Common myeloid progenitor, CD34-positive (primary cell): ENCODE measurements at regions not wholly inside any gene's neighbourhood (a gene's known extent, or its start where the extent isn't known, plus 50 kb on each side); places are given as distances from the start of the nearest gene placed in this dataset.

Source experiments
- CTCF ChIA-PET: fragments of 350-600 bp; sonication (Branson Sonifier 250); formaldehyde crosslinking; loops from one replicate; lab custom pipeline; 2021; ENCODE audit warnings: antibody characterized with exemption; lab: Charles Lee
- POLR2A ChIA-PET: fragments of 350-600 bp; sonication (Branson Sonifier 250); formaldehyde crosslinking; loops from one replicate; lab custom pipeline; 2021; ENCODE audit warnings: antibody characterized with exemption; lab: Charles Lee
- DNase-seq, 3 donors: peaks; one replicate each; pipeline versions ENCODE4 v3.0.0 to v3.0.0-alpha.2; 2013
- H3K27ac ChIP-seq, 2 experiments: 1 replicate in 1 of 2; 2 replicates in 1 of 2; pipeline ENCODE4 v1.7.0; 2013; ENCODE audit warnings: inconsistent platforms in 2 of 2, low read length in 2 of 2, mild to moderate bottlenecking in 2 of 2, low read depth in 1 of 2, moderate library complexity in 1 of 2; ENCODE audit not compliant: severe bottlenecking in 2 of 2, insufficient read depth in 1 of 2, poor library complexity in 1 of 2
- H3K27me3 ChIP-seq, 5 experiments: replicated peaks in 2 of 5; 1 replicate in 3 of 5; 2 replicates in 2 of 5; pipeline versions ENCODE4 v1.6.1 to v1.7.0; 2013; ENCODE audit warnings: low read length in 4 of 5, mild to moderate bottlenecking in 2 of 5, moderate library complexity in 2 of 5, inconsistent platforms in 1 of 5; ENCODE audit not compliant: insufficient read depth in 5 of 5, control insufficient read depth in 4 of 5
- H3K36me3 ChIP-seq, 4 experiments: 1 replicate in 2 of 4; 2 replicates in 2 of 4; pipeline versions ENCODE4 v1.6.1 to v1.7.0; 2013; ENCODE audit warnings: low read length in 3 of 4, control low read depth in 1 of 4, mild to moderate bottlenecking in 1 of 4; ENCODE audit not compliant: control insufficient read depth in 4 of 4, insufficient read depth in 4 of 4
- H3K4me1 ChIP-seq, 4 experiments: 1 replicate in 3 of 4; 2 replicates in 1 of 4; pipeline versions ENCODE4 v1.6.1 to v1.7.1; 2013; ENCODE audit warnings: low read length in 3 of 4, mild to moderate bottlenecking in 3 of 4, control low read depth in 1 of 4, inconsistent platforms in 1 of 4, moderate library complexity in 1 of 4; ENCODE audit not compliant: control insufficient read depth in 4 of 4, insufficient read depth in 4 of 4; ENCODE audit errors: control extremely low read depth in 1 of 4
- H3K4me3 ChIP-seq, 7 experiments: 1 replicate in 4 of 7; 2 replicates in 3 of 7; pipeline versions ENCODE4 v1.5.1 to v1.7.0; 2013; ENCODE audit warnings: mild to moderate bottlenecking in 7 of 7, low read length in 6 of 7, moderate library complexity in 6 of 7, inconsistent platforms in 2 of 7, low read depth in 2 of 7, control low read depth in 1 of 7; ENCODE audit not compliant: insufficient read depth in 4 of 7, control insufficient read depth in 1 of 7; ENCODE audit errors: extremely low read depth in 1 of 7
- H3K9me3 ChIP-seq, 5 experiments: 1 replicate in 4 of 5; 2 replicates in 1 of 5; pipeline versions ENCODE4 v1.6.1 to v1.7.1; 2013; ENCODE audit warnings: low read length in 4 of 5, mild to moderate bottlenecking in 2 of 5, inconsistent platforms in 1 of 5, low read depth in 1 of 5, moderate library complexity in 1 of 5; ENCODE audit not compliant: control insufficient read depth in 4 of 5, insufficient read depth in 2 of 5; ENCODE audit errors: control extremely low read depth in 1 of 5
- WGBS: methylation state at CpG from one replicate; pipeline ENCODE4 v1.1.5; 2013; ENCODE audit not compliant: insufficient coverage; 5-methylcytosine and 5-hydroxymethylcytosine counted together

GRCh38 chr13:73413656-73414055 is 354.9 kb downstream of the KLF5 start:
- 100% methylated on average over 2 of the region's 6 CpGs for WGBS
- Histone ChIP-seq H3K9me3 (peaks cover 0 to 3% (median 0%) of the 10 kb centered on the region in 5 experiments), H3K27me3 (no peaks in the 10 kb centered on the region), H3K27ac (no peak overlapping the region), H3K4me1 (no peaks in the 10 kb centered on the region), H3K4me3 (no peak overlapping the region), H3K36me3 (no peaks in the 10 kb centered on the region)
- ChIA-PET POLR2A (no interaction called here), CTCF (interaction anchor here (0.8 kb wide), 1 partner anchor 574 kb away, joined by 3 read pairs; no protein-coding TSS in a partner anchor)
- DNase-seq = no peak

DNA sequence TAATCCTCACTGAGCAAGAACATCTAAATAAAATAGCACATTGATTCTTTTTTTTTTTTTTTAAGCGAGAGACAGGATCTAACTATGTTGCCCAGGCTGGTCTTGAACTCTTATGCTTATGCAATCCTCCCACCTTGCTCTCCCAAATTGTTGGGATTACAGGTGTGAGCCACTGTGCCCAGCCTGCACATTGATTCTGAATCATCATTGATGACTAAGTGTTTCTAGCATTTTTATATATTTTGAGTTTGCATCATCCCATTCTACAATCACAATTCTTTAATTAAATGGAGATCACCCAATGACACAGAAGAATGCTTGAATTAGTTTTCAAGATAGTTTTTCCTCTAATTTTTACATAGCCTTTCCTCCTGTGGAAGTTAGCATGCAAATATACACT is 354.1 kb downstream of the KLF5 start:
- Histone ChIP-seq H3K4me3 (no peak overlapping the region), H3K4me1 (no peaks in the 10 kb centered on the region), H3K36me3 (no peaks in the 10 kb centered on the region), H3K27me3 (no peaks in the 10 kb centered on the region), H3K9me3 (peaks cover 0 to 3% (median 0%) of the 10 kb centered on the region in 5 experiments), H3K27ac (no peak overlapping the region)
- ChIA-PET POLR2A (no interaction called here), CTCF (no interaction called here)
- DNase-seq = no peak
- WGBS = no CpG with 5 or more reads among the region's 1 CpG

- WGBS = 86% methylated on average over 1 of the region's 7 CpGs
- Histone ChIP-seq H3K4me1 (no peaks in the 10 kb centered on the region), H3K27me3 (no peaks in the 10 kb centered on the region), H3K4me3 (no peak overlapping the region), H3K36me3 (no peaks in the 10 kb centered on the region), H3K9me3 (peaks cover 0 to 3% (median 0%) of the 10 kb centered on the region in 5 experiments), H3K27ac (no peak overlapping the region)
- DNase-seq = no peak
- ChIA-PET CTCF (interaction anchor here (1.3 kb wide), 1 partner anchor 16 kb away, joined by 3 read pairs; no protein-coding TSS in a partner anchor), POLR2A (interaction anchor here (0.6 kb wide), 1 partner anchor 426 kb away, joined by 3 read pairs; no protein-coding TSS in a partner anchor)
Observed at GRCh38 chr13:73411067-73411809, 352.4 kb downstream of the KLF5 start.

- no peak overlapping the region for H3K4me3 ChIP-seq
- H3K36me3 ChIP-seq = no peaks in the 10 kb centered on the region
- CTCF ChIA-PET = no interaction called here
- no peaks in the 10 kb centered on the region for H3K27me3 ChIP-seq
- DNase-seq = no peak
- no CpG with 5 or more reads among the region's 1 CpG for WGBS
- POLR2A ChIA-PET = no interaction called here
- peaks cover 0 to 3% (median 0%) of the 10 kb centered on the region in 5 experiments for H3K9me3 ChIP-seq
- peaks cover 0 to 8% (median under 1%) of the 10 kb centered on the region in 4 experiments for H3K4me1 ChIP-seq
- no peak overlapping the region for H3K27ac ChIP-seq
Observed at GRCh38 chr13:73406454-73406853, 347.6 kb downstream of the KLF5 start.

GRCh38 chr13:73404581-73404980 is 345.8 kb downstream of the KLF5 start:
- no peaks in the 10 kb centered on the region for H3K36me3 ChIP-seq
- H3K4me3 ChIP-seq = no peak overlapping the region
- H3K27ac ChIP-seq = no peak overlapping the region
- H3K27me3 ChIP-seq = no peaks in the 10 kb centered on the region
- peaks cover 0 to 8% (median under 1%) of the 10 kb centered on the region in 4 experiments for H3K4me1 ChIP-seq
- H3K9me3 ChIP-seq = peaks cover 0 to under 1% (median 0%) of the 10 kb centered on the region in 5 experiments
- CTCF ChIA-PET = interaction anchor here (0.9 kb wide), 1 partner anchor 13 kb away, joined by 4 read pairs; no protein-coding TSS in a partner anchor
- DNase-seq = no peak
- POLR2A ChIA-PET = no interaction called here
- 100% methylated on average over 1 of the region's 2 CpGs for WGBS

DNA sequence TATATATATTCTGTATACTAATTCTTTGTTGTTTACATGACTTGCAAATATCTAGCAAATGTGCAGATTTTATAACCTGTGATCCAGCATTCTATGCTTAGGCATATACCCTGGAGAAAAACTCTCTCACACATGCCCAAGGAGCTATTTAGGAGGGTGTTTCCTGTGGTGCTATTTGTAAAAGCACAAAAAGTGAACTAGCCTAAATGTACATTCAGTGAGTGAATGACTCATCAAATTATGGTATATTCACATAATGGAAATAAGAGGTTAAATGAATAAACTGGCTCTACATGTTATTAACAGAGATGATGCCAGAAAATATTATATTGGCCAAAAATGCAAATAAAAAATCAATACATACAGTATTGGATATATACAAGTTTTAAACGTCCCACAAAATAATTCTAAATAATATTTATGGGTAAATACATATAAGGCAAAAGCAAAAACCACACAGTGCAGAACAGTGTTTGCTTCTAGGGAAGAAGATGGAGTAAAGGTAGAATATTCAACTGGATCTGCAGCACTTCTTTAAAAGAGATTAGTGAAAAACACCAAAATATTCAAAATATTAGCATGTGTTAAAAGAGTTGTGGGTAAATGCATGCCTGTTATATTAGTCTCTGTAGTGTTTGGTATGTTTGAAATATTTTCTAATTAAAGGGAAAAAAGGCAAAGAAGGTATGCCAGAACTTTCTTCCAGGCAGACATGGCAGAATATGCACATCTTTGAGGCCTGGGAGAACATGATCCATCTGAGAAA is 344.7 kb downstream of the KLF5 start:
- peaks cover 0 to 8% (median under 1%) of the 10 kb centered on the region in 4 experiments for H3K4me1 ChIP-seq
- no peak overlapping the region for H3K27ac ChIP-seq
- H3K27me3 ChIP-seq = no peaks in the 10 kb centered on the region
- DNase-seq = peak in 2 of 3 donors; percentile 11 to 22
- H3K4me3 ChIP-seq = no peak overlapping the region
- no peaks in the 10 kb centered on the region for H3K9me3 ChIP-seq
- H3K36me3 ChIP-seq = no peaks in the 10 kb centered on the region
- no CpG with 5 or more reads among the region's 1 CpG for WGBS
- CTCF ChIA-PET = interaction anchor here (1.0 to 1.1 kb wide), 2 partner anchors 12 to 14 kb away, joined by 3 to 4 read pairs; no protein-coding TSS in a partner anchor
- POLR2A ChIA-PET = interaction anchor here (0.7 kb wide), 1 partner anchor 1853 kb away, joined by 3 read pairs; no protein-coding TSS in a partner anchor
